ENCODE measurements at regions not wholly inside any gene's neighbourhood (a gene's known extent, or its start where the extent isn't known, plus 50 kb on each side); places are given as distances from the start of the nearest gene placed in this dataset.

- TF ChIP-seq CTCF (IDR thresholded peaks at IDR 0.05) (no peak), FOXP1 (CRISPR knock-in tag; IDR thresholded peaks at IDR 0.05; ENCODE audit: borderline replicate concordance) (no peak)
Measured at GRCh38 chr2:129178356-129178755, 801.1 kb upstream of the RAB6C start.
